Mesothelial cell of epicardium (in vitro differentiated cells): ENCODE measurements at regions not wholly inside any gene's neighbourhood (a gene's known extent, or its start where the extent isn't known, plus 50 kb on each side); places are given as distances from the start of the nearest gene placed in this dataset.
A peak's percentile ranks its signal among the peaks of the same experiment; 100 is the strongest.
"Not testable (repeated sequence)": the region's sequence is repeated elsewhere in the genome, so short reads cannot be mapped to it uniquely, and the experiment has no call there.

ENCODE experiments used
- DNase-seq, 2 experiments: peaks; one replicate each; pipeline ENCODE4 v3.0.0; 2021; ENCODE audit warnings: low spot score in 2 of 2; ENCODE audit not compliant: unreplicated experiment in 2 of 2
- H3K27ac Mint-ChIP-seq: 2 replicates; pipeline ENCODE4 v1.8.0; 2021; ENCODE audit warnings: mixed read lengths
- H3K27me3 Mint-ChIP-seq: 2 replicates; pipeline ENCODE4 v1.8.0; 2021; ENCODE audit warnings: low read depth, mixed read lengths
- H3K36me3 Mint-ChIP-seq: 2 replicates; pipeline ENCODE4 v1.8.0; 2021; ENCODE audit warnings: mixed read lengths
- H3K4me1 Mint-ChIP-seq: 2 replicates; pipeline ENCODE4 v1.8.0; 2021; ENCODE audit warnings: mixed read lengths
- H3K4me3 Mint-ChIP-seq: 2 replicates; pipeline ENCODE4 v1.8.0; 2021; ENCODE audit warnings: mild to moderate bottlenecking, moderate library complexity, mixed read lengths
- H3K9me3 Mint-ChIP-seq: 2 replicates; pipeline ENCODE4 v1.8.0; 2021; ENCODE audit warnings: mixed read lengths
- TF ChIP-seq, protein P1 (sequence below): fragments of 200-600 bp; sonication (generic); IDR thresholded peaks from one replicate; pipeline ENCODE4 v1.5.0; 2021; ENCODE audit warnings: antibody characterized with exemption; ENCODE audit not compliant: unreplicated experiment

DNA sequence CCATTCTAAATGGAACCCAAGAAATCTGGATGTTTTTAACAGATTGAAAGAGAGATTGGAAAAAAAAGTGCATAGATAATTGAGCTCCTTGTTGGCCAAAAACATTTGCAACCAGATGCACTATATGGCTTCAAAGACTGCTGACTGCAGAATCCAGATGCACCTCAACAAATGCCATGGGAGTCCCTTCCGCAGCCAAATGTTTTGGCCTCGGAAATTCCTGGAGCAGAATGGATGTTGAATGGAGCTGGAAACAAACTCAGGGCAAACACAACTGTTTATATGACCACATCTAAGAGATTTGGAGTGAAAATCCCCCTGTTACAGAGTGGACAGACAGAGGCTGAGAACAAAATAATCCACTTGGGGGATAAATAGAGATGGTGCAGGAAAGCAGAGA is 285.0 kb upstream of the NFIA start:
- Mint-ChIP-seq H3K27ac (no peak overlapping the region), H3K36me3 (no peaks in the 10 kb centered on the region), H3K4me1 (no peaks in the 10 kb centered on the region), H3K27me3 (peaks cover 36% of the 10 kb centered on the region), H3K9me3 (no peaks in the 10 kb centered on the region), H3K4me3 (no peak overlapping the region)
- no peak for DNase-seq
- TF ChIP-seq, protein P1, sequence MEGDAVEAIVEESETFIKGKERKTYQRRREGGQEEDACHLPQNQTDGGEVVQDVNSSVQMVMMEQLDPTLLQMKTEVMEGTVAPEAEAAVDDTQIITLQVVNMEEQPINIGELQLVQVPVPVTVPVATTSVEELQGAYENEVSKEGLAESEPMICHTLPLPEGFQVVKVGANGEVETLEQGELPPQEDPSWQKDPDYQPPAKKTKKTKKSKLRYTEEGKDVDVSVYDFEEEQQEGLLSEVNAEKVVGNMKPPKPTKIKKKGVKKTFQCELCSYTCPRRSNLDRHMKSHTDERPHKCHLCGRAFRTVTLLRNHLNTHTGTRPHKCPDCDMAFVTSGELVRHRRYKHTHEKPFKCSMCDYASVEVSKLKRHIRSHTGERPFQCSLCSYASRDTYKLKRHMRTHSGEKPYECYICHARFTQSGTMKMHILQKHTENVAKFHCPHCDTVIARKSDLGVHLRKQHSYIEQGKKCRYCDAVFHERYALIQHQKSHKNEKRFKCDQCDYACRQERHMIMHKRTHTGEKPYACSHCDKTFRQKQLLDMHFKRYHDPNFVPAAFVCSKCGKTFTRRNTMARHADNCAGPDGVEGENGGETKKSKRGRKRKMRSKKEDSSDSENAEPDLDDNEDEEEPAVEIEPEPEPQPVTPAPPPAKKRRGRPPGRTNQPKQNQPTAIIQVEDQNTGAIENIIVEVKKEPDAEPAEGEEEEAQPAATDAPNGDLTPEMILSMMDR = no peak

DNA sequence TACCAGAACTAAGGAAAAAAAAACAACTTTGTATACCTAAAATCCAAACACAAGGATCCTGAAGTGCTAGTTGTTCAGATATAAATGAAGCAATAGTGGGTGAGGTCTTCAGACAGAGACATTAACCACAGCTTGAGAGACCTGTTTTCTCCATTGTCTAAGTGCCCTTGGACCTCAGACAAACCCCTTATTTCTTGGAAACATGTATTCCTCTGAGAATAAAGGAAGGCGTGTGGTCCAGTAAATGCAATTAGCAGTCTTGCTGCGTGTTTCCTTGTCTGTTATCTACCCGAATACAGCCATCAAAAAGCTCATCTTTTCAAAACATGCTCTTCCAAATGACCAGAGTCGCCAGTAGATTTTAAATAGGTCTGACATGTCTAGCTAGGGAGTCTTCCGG is 291.1 kb upstream of the NFIA start:
- H3K27ac Mint-ChIP-seq = no peak overlapping the region
- TF ChIP-seq, protein P1 = no peak
- DNase-seq = no peak
- H3K9me3 Mint-ChIP-seq = no peaks in the 10 kb centered on the region
- no peak overlapping the region for H3K4me3 Mint-ChIP-seq
- H3K36me3 Mint-ChIP-seq = no peaks in the 10 kb centered on the region
- peaks cover 25% of the 10 kb centered on the region for H3K27me3 Mint-ChIP-seq
- no peaks in the 10 kb centered on the region for H3K4me1 Mint-ChIP-seq

DNA sequence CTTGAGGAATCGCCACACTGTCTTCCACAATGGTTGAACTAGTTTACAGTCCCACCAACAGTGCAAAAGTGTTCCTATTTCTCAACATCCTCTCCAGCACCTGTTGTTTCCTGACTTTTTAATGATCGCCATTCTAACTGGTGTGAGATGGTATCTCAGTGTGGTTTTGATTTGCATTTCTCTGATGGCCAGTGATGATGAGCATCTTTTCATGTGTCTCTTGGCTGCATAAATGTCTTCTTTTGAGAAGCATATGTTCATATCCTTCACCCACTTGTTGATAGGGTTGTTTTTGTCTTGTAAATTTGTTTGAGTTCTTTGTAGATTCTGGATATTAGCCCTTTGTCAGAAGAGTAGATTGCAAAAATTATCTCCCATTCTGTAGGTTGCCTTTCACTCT is 309.3 kb upstream of the NFIA start:
- H3K4me3 Mint-ChIP-seq, H3K36me3 Mint-ChIP-seq, H3K27me3 Mint-ChIP-seq, H3K4me1 Mint-ChIP-seq, DNase-seq, H3K27ac Mint-ChIP-seq: not testable (repeated sequence)
- H3K9me3 Mint-ChIP-seq = peaks cover 32% of the 10 kb centered on the region

DNA sequence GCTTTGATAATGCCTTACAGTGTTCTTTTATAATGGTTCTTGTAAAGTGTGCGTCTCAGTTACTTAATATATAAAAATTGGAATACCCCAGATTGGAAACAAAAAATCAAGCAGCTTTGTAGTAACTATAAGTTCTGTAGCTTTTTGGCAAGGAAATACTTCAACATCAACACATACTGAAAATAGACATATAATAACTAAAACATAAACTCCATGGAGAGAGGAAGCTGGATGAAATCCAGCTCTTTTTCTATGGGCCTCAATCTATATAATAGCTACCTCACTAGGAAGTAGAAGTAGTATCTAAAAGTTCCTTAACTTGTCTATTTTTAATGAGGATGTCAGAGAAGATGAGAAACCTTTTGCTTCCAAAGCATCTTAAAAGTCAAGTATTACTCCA is 313.3 kb upstream of the NFIA start:
- Mint-ChIP-seq H3K4me1 (peaks cover 3% of the 10 kb centered on the region), H3K9me3 (peaks cover 28% of the 10 kb centered on the region)
- TF ChIP-seq, protein P1 = no peak

DNA sequence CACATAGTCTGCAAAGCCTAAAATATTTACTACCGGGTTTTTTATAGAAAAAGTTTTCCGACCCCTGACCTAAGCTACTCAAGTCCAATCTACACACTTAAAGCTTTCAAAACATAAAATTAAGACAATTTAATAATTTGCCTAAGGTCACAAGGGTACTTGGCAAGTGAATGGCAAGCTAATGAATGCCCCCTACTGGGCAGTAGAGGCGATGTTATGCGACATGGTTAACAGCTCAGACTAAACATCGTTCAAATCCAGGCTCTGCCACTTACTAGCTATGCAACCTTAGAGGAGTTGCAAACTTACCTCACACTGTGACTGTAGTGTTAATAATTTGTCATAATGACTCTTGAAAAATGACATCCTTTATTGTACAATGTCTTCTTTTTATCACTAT is 317.2 kb upstream of the NFIA start:
- TF ChIP-seq, protein P1 = peak; percentile 28
- peaks cover 30% of the 10 kb centered on the region for H3K27me3 Mint-ChIP-seq
- H3K4me1 Mint-ChIP-seq = peaks cover 28% of the 10 kb centered on the region
- H3K36me3 Mint-ChIP-seq = no peaks in the 10 kb centered on the region
- H3K9me3 Mint-ChIP-seq = peaks cover 5% of the 10 kb centered on the region
- H3K4me3 Mint-ChIP-seq = no peak overlapping the region
- no peak for DNase-seq
- no peak overlapping the region for H3K27ac Mint-ChIP-seq

More for the DNA sequence above, 313.3 kb upstream of the NFIA start:
- Mint-ChIP-seq H3K27ac (peak overlapping the region; percentile 39), H3K4me3 (no peak overlapping the region), H3K27me3 (peaks cover 16% of the 10 kb centered on the region), H3K36me3 (peaks cover 2% of the 10 kb centered on the region)
- DNase-seq = no peak

DNA sequence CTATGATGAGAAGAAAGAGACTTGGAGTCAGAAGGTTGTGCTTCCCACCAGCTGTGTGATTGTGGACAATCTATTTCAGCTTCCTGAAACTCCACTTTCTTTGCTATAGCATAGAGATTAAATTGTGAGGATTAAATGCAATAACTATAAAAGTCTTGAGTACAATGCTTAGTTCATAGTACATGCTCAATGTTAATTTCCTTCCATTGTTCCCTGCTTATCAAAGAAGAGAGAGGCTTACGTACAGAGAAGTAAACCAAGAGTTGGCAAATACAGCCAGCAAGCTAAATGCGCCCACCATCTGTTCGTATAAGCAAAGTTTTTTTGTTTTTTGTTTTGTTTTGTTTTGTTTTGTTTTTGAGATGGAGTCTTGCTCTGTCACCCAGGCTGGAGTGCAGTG is 317.9 kb upstream of the NFIA start:
- Mint-ChIP-seq H3K9me3 (peaks cover 5% of the 10 kb centered on the region), H3K27ac (peak overlapping the region; percentile 25), H3K4me3 (no peak overlapping the region), H3K27me3 (peaks cover 30% of the 10 kb centered on the region), H3K36me3 (no peaks in the 10 kb centered on the region), H3K4me1 (peaks cover 28% of the 10 kb centered on the region)
- no peak for DNase-seq
- TF ChIP-seq, protein P1 = no peak
